HG02884 (cell line): ENCODE measurements at regions not wholly inside any gene's neighbourhood (a gene's known extent, or its start where the extent isn't known, plus 50 kb on each side); places are given as distances from the start of the nearest gene placed in this dataset.
"Not testable (repeated sequence)": the region's sequence is repeated elsewhere in the genome, so short reads cannot be mapped to it uniquely, and the experiment has no call there.

Source experiments
- ATAC-seq: cut with Tn5 transposase; IDR thresholded peaks from one replicate; pipeline ENCODE4 v1.9.1; 2021; ENCODE audit warnings: mild to moderate bottlenecking, moderate library complexity; ENCODE audit not compliant: unreplicated experiment

DNA sequence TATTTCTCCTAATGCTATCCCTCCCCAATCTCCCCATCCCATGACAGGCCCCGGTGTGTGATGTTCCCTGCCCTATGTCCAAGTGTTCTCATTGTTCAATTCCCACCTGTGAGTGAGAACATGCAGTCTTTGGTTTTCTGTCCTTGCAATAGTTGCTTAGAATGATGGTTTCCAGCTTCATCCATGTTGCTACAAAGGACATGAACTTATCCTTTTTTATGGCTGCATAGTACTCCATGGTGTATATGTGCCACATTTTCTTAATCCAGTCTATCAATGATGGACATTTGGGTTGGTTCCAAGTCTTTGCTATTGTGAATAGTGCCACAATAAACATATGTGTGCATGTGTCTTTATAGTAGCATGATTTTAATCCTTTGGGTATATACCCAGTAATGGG lies 51.3 kb upstream of the RIOK2 start:
- not testable (repeated sequence) for ATAC-seq

DNA sequence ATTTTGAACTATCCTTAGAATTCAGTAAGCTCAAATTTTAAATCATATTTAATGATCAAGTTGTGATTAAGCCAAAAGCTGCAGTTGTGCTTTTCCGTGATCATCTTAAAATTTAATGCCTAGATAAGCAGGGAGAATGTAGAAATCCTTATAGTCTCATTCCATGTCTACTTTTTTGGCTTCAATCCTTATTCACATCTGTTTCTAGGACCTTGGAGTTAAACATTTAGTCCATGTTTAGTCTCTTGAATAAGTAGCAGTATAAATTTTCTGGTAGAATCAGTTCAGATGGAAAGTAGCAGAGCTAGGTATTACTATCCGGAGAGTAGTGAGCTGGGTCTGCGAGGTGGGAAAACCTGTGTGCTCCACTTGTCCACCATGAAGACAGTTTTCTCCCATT lies 59.3 kb upstream of the RIOK2 start:
- no peak for ATAC-seq

DNA sequence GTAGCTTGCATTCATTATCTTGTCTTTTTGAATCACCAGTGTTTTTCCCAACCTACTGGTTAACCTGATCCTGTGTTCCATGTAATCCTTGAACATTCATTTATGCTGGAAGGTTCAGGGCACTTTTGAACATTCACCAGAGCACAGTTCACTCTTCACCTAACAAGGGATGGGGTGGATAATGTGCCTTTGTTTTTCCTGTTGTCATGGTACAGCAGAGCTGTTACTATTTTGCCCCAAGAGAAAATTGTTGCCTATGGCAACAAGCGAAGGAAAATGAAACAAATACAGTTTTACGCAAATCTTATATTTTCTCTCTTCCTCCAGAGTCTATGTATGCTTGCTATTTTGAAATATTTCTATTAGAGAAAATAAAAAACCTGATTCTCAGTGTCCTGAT lies 60.3 kb upstream of the RIOK2 start:
- ATAC-seq: no peak

DNA sequence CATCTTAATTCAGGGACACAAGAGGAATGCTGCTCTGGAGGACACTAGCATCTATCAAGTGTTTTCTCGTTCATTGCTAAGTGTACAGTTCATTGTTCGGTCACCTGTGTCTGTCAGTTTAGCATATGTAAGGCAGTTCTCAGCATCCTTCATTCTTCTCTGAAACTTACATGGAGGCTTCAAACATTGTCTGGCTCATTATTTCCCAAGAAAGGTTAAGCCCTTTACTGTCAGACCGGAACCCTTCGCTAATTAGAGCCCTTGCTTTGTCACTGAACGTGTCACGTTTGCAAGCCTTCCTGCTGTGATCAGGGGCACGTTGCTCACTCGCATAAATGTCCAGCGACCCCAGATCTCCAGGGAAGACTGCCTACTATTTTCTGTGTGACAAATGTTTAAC lies 62.3 kb upstream of the RIOK2 start:
- no peak for ATAC-seq

DNA sequence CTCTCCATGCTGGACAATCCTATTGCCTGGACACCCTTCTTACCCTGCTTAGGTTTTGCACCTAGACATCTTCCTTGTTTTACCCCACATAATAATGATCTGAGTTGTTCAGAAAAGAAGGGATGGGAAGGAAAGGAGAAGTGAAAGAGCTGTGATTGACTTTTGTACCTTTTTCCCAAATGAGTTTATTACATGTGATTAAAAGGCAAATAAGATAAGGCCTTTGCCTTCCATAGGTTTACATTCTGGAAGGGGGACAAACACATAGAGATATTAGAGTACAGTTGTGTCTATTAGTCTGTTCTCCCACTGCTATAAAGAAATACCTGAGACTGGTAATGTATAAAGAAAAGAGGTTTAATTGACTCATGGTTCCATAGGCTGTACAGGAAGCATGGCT lies 67.1 kb upstream of the RIOK2 start:
- no peak for ATAC-seq

DNA sequence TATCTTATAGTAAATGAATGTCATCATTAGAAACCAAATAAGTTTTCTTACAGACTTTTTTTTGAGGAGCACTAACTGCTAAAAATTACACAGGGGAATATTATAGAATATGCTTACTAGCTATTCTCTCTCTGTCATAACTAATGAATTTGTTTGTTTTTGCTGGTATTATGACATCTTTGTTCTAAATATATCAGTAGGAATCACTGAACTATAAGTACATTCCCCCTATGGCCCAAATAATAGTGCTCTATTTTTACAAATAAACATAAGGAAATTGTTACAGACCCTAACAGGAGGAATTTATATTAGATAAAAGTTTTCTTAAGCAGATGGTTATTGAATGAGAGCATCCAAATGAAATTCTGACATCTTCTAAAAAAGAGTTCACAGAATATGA lies 83.0 kb upstream of the RIOK2 start:
- ATAC-seq: no peak

DNA sequence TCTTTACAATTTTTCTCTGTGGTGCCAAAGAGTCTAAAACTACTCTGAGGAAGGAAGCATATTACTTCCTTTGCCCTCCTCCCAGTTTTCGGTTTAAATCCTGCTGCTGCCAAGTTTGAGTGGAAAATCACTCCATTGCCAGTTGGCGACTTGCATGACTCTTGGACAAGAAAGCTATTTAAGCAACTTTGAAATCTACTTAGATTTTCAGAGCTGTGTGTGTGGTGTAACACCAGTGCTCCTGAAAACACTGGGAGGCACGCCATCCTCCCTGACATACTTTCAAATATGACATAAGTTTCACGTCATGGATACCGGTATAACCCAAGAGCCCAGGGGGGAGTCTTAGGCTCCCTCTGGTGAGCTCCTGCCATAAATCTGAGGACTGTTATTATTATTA lies 83.5 kb upstream of the RIOK2 start:
- ATAC-seq: no peak

DNA sequence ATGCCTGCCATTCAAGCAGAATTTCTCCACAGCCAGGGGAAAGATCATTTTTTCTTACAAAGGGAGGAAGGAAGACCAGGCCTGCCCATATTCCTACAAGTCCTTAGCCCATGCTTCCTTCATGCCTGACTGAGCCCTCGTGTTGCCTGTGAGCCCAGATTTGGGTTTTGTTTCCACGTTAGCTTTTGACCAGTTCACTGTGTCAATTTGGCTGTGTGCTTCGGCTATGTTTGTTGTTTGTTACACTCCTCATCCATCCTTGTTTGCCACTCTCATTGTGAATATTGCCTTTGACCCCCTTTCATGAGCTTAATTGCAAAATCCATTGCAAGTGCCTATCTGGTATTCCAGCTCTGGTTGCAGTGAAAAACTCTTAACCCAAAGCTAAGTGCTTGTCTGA lies 84.7 kb upstream of the RIOK2 start:
- no peak for ATAC-seq

DNA sequence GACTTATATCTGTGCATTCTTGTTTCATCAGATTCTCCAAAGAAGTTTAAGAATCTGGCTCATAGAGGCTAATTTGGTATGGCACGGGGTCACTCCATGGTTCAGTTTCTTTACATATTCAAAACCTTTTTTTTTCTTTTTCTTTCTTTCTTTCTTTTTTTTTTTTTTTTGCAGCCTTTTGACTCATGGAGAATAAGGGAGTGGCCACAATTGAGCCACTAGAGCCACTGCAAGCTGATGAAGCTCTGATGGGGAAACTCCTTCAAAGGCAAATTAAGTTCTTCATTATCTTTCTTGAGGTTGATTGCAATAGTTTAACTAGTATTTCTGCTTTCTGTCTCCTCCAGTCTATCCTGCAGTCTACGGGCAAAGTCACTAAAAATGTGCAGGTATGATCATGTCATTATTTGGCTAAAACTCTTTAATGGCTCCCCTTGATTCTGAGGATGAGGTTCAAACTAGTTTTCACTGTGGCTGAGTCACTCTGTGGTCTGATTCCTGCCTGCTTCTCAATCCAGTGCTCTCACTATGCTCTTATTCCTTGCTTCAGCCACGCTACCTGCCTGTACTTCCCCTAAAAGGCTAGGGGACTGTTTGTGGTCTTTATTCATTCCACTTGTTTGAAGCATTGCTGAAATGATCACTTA lies 93.5 kb upstream of the RIOK2 start:
- no peak for ATAC-seq

DNA sequence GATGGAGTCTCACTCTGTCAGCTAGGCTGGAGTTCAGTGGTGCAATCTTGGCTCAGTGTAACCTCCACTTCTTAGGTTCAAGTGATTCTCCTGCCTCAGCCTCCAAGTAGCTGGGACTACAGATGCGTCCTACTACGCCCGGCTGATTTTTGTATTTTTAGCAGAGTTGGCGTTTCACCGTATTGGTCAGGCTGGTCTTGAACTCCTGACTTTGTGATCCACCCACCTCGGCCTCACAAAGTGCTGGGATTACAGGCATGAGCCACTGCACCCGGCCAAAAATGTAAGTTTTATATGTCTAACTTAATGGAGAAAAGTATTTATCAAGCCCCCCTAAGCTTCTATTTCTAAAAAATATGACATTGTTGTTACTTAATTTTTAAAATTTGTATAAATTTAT lies 98.2 kb upstream of the RIOK2 start:
- ATAC-seq: no peak

DNA sequence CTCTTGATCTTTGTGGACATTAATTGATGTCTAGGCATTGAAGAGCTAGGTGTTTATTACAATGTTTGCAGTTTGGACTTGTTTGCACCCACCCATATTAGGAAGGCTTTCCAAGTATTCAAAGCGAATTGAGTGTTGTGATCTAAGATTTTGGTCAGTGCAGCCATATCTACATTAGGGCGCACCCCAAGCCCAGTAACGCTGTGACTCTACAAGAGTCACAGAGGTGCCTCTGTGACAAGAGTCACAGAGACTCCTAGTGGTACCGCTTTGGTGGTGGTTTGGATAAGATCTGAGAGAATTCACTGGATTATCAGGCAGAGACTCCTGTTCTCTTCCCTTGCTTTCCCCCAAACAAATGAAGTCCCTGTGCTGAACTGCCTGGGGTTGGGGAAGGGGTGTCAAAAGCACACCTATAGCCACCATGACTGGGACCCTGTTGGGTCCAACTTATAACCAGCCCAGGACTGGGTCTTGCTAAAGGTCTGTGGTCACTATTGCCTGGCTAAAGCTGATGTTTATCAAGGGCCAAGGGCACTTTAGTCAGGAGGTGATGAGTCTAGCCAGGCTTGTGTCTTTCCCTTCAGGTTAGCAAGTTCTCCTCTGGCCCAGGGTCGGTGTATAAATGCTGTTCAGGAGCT lies 114.1 kb upstream of the RIOK2 start:
- peak; percentile 99 for ATAC-seq

DNA sequence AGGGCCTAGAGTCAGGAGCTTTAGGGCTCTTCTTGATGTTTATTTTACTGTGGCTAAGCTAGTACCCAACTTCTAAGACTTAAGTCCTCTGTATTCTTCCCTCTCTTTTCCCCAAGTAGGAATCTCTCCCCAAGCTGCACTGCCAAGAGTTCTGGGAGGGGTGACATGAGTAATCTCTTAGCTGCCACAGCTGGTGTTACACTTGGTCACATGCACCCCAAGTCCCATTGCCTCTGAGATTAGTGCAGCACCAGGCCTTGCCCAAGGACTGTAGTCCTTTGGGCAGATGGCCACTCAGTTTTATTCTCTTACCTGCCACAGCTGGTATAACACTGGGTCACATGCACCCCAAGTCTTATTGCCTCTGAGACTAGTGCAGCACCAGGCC lies 114.7 kb upstream of the RIOK2 start:
- ATAC-seq: no peak

DNA sequence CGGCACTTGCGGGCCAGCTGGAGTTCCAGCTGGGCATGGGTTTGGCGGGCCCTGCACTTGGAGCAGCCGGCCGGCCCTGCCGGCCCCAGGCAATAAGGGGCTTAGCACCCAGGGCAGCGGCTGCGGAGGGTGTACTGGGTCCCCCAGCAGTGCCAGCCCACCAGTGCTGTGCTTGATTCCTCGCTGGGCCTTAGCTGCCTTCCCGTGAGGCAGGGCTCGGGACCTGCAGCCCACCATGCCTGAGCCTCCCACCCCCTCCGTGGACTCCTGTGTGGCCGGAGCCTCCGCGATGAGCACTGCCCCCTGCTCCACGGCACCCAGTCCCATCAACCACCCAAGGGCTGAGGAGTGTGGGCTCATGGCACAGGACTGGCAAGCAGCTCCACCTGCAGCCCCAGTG lies 118.1 kb upstream of the RIOK2 start:
- ATAC-seq: not testable (repeated sequence)

DNA sequence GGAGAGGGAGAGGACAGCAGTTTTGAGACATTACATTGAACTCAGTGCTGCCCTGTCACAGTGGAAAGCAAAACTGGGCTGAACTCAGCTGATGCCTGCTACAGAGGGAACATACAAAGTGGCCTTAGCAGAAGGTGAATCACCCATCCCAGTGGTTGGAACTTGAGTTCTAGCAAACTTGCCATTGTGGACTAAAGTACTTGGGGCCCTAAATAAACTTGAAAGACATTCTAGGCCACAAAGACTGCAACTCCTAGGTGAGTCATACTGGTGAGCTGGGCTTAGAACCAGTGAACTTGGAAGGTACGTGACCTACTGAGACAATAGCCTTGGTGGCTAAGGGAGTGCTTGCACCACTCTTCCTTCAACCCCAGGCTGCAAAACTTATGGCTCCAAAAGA lies 155.7 kb upstream of the RIOK2 start:
- no peak for ATAC-seq

DNA sequence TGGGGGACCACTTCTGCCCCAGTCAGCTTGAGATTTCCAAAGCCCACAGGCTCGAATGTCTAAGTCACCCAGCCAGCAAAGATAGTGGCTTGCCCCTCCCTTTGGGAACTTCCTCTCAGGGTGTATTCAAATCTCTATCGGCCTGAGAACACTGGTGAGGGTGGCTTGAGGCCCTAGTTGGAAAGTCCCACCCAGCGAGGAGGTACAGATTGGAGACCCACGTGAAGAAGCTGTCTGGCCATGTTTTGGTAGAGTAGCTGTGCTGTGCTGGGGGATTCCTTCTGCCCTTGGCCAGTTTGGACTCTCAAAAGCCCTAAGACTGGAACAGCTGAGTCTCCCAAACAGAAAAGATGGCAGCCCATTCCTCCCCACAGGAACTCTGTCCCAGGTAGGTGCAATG lies 172.7 kb upstream of the RIOK2 start:
- ATAC-seq: peak; percentile 99

DNA sequence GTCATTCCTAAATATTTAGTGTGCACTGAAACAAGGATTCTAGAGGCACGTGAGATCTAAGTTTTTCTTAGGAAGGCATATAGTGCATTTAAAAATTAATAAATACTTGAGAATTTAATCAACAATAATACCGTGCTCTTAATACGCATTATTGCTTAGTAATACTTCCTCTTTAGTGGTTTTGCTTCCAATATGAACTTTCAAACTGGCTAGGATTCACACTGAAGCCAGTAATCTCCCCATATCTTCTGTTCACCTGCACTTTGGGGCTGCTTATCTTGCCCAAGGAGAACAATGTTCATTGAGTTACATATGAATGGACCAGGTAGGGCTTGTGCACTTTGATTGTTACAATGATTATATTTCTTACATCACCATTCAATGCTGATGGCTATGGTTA lies 180.5 kb upstream of the RIOK2 start:
- ATAC-seq: peak; percentile 59

DNA sequence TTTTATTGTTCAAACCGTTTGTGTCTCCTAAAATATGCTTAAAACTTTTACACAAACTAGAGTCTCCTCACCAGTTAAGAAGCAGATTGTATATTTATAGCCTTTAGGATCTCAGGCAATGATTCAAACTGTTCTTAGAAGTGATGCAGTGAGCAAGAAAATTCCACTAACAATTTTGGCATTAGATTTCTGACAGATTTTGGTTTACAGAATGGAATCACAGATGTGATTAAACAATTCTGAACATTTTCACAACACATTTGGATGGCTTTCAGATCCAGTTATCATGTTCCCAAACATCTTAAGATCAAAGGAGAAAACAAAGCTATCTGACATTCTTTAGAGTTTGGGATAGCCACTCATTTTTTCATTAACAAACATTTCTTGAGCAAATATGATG lies 181.7 kb upstream of the RIOK2 start:
- ATAC-seq: no peak

DNA sequence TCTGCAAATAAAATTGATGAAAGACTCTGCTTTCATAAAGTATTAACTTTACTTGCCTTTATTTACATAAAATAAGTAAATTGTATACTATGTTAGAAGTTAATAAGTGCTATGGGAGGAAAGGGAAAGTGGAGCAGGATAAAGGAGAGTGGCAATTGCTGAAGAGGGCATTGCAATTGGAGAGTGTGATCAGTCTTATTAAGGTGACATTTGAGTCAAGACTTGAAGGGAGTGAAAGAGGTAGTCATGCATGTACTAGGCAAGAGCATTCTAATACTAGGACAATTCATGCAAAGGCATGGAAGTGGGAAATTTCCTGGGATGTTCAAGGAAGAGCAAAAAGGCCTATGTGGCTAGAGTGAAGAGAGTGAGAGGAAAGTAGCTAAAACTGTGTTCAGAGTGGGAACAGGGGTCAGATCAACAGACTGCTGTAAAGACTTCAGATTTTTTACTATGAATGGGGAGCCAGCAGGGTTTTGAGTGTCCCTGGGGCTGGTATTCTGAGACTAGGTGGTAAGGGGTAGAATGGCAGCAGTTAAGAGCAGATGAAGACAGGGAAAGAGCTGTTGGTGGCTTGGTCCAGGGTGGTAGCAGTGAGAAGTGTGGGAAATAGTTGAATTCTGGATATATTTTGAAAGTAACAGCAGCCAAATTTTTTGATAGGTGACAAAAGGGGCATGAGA lies 182.3 kb upstream of the RIOK2 start:
- ATAC-seq: no peak

DNA sequence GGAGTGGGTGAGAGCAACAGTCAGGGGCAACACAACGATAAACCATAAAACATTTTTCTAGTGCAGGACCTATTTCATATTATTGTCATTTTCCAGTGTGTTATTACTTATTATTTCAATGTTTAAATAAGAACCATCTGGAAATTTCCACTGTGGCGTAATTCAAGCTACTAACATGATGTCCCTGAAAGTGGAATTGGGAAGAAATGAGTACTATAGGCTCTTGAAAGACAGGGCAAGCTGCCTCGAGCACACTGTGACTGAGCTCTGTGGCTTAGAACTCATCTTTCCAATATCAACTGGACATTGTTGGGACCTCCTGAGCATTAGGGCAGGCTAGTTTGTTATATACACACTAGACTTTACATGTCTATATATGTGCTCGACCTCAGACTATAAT lies 182.9 kb upstream of the RIOK2 start:
- no peak for ATAC-seq

DNA sequence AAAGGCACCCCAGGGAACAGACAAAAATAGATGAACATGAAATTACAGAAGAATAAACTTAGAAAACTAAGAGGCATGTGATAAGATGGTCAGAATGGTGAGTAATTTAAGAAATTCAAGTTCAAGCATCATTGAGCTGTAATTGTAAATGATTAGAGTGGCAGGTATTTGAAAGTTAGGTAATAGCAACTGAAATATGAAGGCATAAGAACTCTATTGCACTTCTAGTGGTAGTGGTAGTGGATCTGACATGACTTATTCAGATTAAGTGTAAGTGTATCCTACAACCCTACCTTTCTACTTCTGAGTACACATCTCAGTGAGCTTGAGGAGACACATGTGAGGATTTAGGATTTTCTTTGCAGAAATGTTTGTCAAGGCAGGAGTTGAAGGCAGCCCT lies 192.9 kb upstream of the RIOK2 start:
- ATAC-seq: no peak

DNA sequence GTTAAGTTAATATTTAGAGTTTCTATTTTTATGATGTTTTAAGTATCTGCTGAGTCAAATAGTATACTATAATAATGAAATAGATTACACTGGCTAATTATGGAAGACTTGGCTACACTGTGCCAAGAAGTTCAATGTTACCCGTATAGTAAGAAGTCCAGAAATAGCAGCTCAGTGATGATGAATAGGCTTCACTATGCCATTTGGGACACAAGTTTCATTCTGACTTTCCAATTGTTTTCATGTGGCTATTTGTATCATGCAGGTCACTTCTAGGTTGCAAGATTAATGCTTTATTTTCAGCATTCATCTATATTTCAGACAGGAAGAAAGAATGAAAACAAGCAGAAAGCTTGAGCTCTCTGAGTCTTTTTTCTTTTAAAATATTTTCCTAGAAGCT lies 194.5 kb upstream of the RIOK2 start:
- no peak for ATAC-seq

DNA sequence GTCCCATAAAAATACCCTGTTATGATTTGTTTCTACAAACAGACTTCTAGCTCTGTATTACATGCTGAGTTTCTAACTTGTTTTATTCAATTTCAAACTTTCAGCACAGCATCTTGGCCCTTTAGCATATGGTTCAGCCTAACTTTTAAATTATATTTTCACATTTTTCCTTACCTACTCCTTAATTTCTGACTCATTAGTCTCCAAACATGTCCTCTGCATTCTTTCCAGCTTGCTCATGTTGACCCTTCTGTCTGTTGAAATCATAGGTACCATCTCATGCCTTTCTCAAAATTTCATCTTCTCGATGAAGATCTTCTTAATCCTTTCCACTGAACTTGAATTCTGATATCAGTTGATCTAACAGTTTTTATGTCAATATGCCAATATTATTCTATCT lies 200.9 kb upstream of the RIOK2 start:
- ATAC-seq: no peak

DNA sequence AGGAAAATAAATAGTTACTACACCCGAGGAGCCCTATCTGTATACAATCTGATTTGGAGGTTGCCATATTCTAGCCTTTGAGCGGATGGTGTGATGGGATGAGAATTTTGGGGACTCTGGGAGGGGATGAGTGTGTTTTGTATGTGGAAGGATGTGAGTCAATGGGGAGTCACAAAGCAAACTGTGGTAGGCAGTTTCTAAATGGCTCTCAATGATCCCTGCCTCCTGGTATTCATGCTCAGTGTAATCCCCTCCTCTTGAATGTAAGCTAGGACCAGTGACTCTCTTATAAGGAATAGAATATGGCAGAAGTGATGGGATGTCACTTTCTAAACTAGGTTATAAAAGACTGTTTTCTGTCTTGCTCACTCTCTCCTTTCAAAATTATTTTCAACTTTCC lies 205.7 kb upstream of the RIOK2 start:
- ATAC-seq: no peak
